Posterior cingulate gyrus (tissue), 11 donors: ENCODE measurements at regions not wholly inside any gene's neighbourhood (a gene's known extent, or its start where the extent isn't known, plus 50 kb on each side); places are given as distances from the start of the nearest gene placed in this dataset.

Source experiments
- DNase-seq, 10 donors: peaks; one replicate each; pipeline versions ENCODE4 v3.0.0 to v3.0.0-alpha.2; 2020 to 2021; ENCODE audit warnings: mixed read lengths in 3 of 10
- intact Hi-C: fragments of 100-400 bp; cut with DNase I; formaldehyde crosslinking; loops from one replicate; pipeline ENCODE4 v1.15.1; 2023

GRCh38 chr2:15731213-15731888, 139.7 kb downstream of the DDX1 start:
- DNase-seq, result peak in 1 of 10 donors; percentile 55
- intact Hi-C loops, result loop anchor here (5.0 to 10.0 kb wide), 3 partner anchors 71 to 203 kb away; no protein-coding TSS in a partner anchor

GRCh38 chr2:15731889-15732271, 140.2 kb downstream of the DDX1 start:
- intact Hi-C loops, result loop anchor here (5.0 to 10.0 kb wide), 3 partner anchors 70 to 203 kb away; no protein-coding TSS in a partner anchor
- peak in 1 of 10 donors; percentile 39 for DNase-seq

- peak in 1 of 10 donors; percentile 43 for DNase-seq
- intact Hi-C loops, result loop anchor here (5.0 to 10.0 kb wide), 3 partner anchors 70 to 202 kb away; no protein-coding TSS in a partner anchor
Observed at GRCh38 chr2:15732341-15733077, 140.8 kb downstream of the DDX1 start.

GRCh38 chr2:15733867-15734673, 142.4 kb downstream of the DDX1 start:
- DNase-seq, result peak in 2 of 10 donors; percentile 12 to 76
- intact Hi-C loops, result loop anchor here (5.0 to 10.0 kb wide), 3 partner anchors 68 to 201 kb away; no protein-coding TSS in a partner anchor

GRCh38 chr2:15734674-15735483, 143.2 kb downstream of the DDX1 start:
- intact Hi-C loops, result loop anchor here (5.0 to 10.0 kb wide), 3 partner anchors 67 to 200 kb away; no protein-coding TSS in a partner anchor
- DNase-seq, result peak in 1 of 10 donors; percentile 34

- intact Hi-C loops, result loop anchor here (10.0 kb wide), 1 partner anchor 199 kb away; no protein-coding TSS in a partner anchor
- DNase-seq, result no peak
Observed at GRCh38 chr2:15735484-15736326, 144.0 kb downstream of the DDX1 start.

GRCh38 chr2:15736396-15737180, 144.9 kb downstream of the DDX1 start:
- DNase-seq, result peak in 1 of 10 donors; percentile 43
- intact Hi-C loops, result loop anchor here (10.0 kb wide), 1 partner anchor 198 kb away; no protein-coding TSS in a partner anchor

GRCh38 chr2:15737314-15738224, 145.9 kb downstream of the DDX1 start:
- DNase-seq, result no peak

GRCh38 chr2:15738225-15738546, 146.5 kb downstream of the DDX1 start:
- intact Hi-C loops, result loop anchor here (10.0 kb wide), 1 partner anchor 197 kb away; no protein-coding TSS in a partner anchor
- no peak for DNase-seq

More at GRCh38 chr2:15737314-15738224, 145.9 kb downstream of the DDX1 start:
- intact Hi-C loops, result loop anchor here (10.0 kb wide), 1 partner anchor 197 kb away; no protein-coding TSS in a partner anchor

GRCh38 chr2:15738943-15739342, 147.3 kb downstream of the DDX1 start:
- intact Hi-C loops, result loop anchor here (10.0 kb wide), 1 partner anchor 196 kb away; no protein-coding TSS in a partner anchor
- DNase-seq, result peak in 1 of 10 donors; percentile 9

GRCh38 chr2:15744820-15745219, 153.2 kb downstream of the DDX1 start:
- intact Hi-C loops, result no loop called here
- DNase-seq, result peak in 1 of 10 donors; percentile 22

- peak in 1 of 10 donors; percentile 3 for DNase-seq
- intact Hi-C loops, result no loop called here
Observed at GRCh38 chr2:15745350-15745749, 153.7 kb downstream of the DDX1 start.

GRCh38 chr2:15745907-15746702, 154.4 kb downstream of the DDX1 start:
- intact Hi-C loops, result no loop called here

GRCh38 chr2:15746703-15747550, 155.3 kb downstream of the DDX1 start:
- DNase-seq, result peak in 1 of 10 donors; percentile 76
- intact Hi-C loops, result no loop called here

More at GRCh38 chr2:15745907-15746702, 154.4 kb downstream of the DDX1 start:
- DNase-seq, result peak in 1 of 10 donors; percentile 55
